ENCODE measurements at regions not wholly inside any gene's neighbourhood (a gene's known extent, or its start where the extent isn't known, plus 50 kb on each side); places are given as distances from the start of the nearest gene placed in this dataset.
"Not testable (repeated sequence)": the region's sequence is repeated elsewhere in the genome, so short reads cannot be mapped to it uniquely, and the experiment has no call there.

GRCh38 chr7:114806590-114807162, 115.2 kb upstream of the MDFIC start:
- DNase-seq (ENCODE audit: low read depth, low spot score): no peak

- DNase-seq (ENCODE audit: low read depth, low spot score): no peak
Observed at GRCh38 chr7:114812570-114812969, 109.3 kb upstream of the MDFIC start.

- no peak for DNase-seq (ENCODE audit: low read depth, low spot score)
Observed at GRCh38 chr7:114813624-114814023, 108.3 kb upstream of the MDFIC start.

GRCh38 chr7:114817036-114817435, 104.9 kb upstream of the MDFIC start:
- not testable (repeated sequence) for DNase-seq (ENCODE audit: low read depth, low spot score)

- no peak for DNase-seq (ENCODE audit: low read depth, low spot score)
Observed at GRCh38 chr7:114818501-114818900, 103.4 kb upstream of the MDFIC start.

GRCh38 chr7:114819616-114820362, 102.1 kb upstream of the MDFIC start:
- DNase-seq (ENCODE audit: low read depth, low spot score): peak; percentile 55

- DNase-seq (ENCODE audit: low read depth, low spot score): no peak
Observed at GRCh38 chr7:114821030-114821900, 100.6 kb upstream of the MDFIC start.

- no peak for DNase-seq (ENCODE audit: low read depth, low spot score)
Observed at GRCh38 chr7:114822131-114822530, 99.8 kb upstream of the MDFIC start.

GRCh38 chr7:114822844-114823243, 99.0 kb upstream of the MDFIC start:
- no peak for DNase-seq (ENCODE audit: low read depth, low spot score)

- no peak for DNase-seq (ENCODE audit: low read depth, low spot score)
Observed at GRCh38 chr7:114823290-114823689, 98.6 kb upstream of the MDFIC start.

GRCh38 chr7:114825423-114825951, 96.4 kb upstream of the MDFIC start:
- no peak for DNase-seq (ENCODE audit: low read depth, low spot score)

GRCh38 chr7:114830952-114831351, 90.9 kb upstream of the MDFIC start:
- no peak for DNase-seq (ENCODE audit: low read depth, low spot score)

GRCh38 chr7:114832906-114833595, 88.8 kb upstream of the MDFIC start:
- no peak for DNase-seq (ENCODE audit: low read depth, low spot score)

- DNase-seq (ENCODE audit: low read depth, low spot score): no peak
Observed at GRCh38 chr7:114835303-114835702, 86.6 kb upstream of the MDFIC start.

GRCh38 chr7:114835861-114836260, 86.0 kb upstream of the MDFIC start:
- DNase-seq (ENCODE audit: low read depth, low spot score): no peak

GRCh38 chr7:114842551-114843065, 79.3 kb upstream of the MDFIC start:
- DNase-seq (ENCODE audit: low read depth, low spot score): no peak

- DNase-seq (ENCODE audit: low read depth, low spot score): no peak
Observed at GRCh38 chr7:114843102-114843501, 78.8 kb upstream of the MDFIC start.

GRCh38 chr7:114851406-114852061, 70.4 kb upstream of the MDFIC start:
- no peak for DNase-seq (ENCODE audit: low read depth, low spot score)

- no peak for DNase-seq (ENCODE audit: low read depth, low spot score)
Observed at GRCh38 chr7:114852293-114852692, 69.6 kb upstream of the MDFIC start.

- no peak for DNase-seq (ENCODE audit: low read depth, low spot score)
Observed at GRCh38 chr7:114853189-114853588, 68.7 kb upstream of the MDFIC start.

GRCh38 chr7:114854369-114854768, 67.5 kb upstream of the MDFIC start:
- no peak for DNase-seq (ENCODE audit: low read depth, low spot score)

Data from brain pericyte (primary cell).